ENCODE measurements at regions not wholly inside any gene's neighbourhood (a gene's known extent, or its start where the extent isn't known, plus 50 kb on each side); places are given as distances from the start of the nearest gene placed in this dataset.

GRCh38 chr11:92626624-92627023, 342.8 kb upstream of the MTNR1B start:
- DNase-seq: no peak

GRCh38 chr11:92627615-92628256, 341.7 kb upstream of the MTNR1B start:
- no peak overlapping the region for H3K4me3 Mint-ChIP-seq
- no peaks in the 10 kb centered on the region for H3K27me3 Mint-ChIP-seq
- H3K27ac Mint-ChIP-seq: no peak overlapping the region
- H3K4me1 Mint-ChIP-seq: peaks cover 3% of the 10 kb centered on the region
- DNase-seq: peak; percentile 1
- H3K9me3 Mint-ChIP-seq: no peaks in the 10 kb centered on the region
- no peaks in the 10 kb centered on the region for H3K36me3 Mint-ChIP-seq

More at GRCh38 chr11:92626624-92627023, 342.8 kb upstream of the MTNR1B start:
- Mint-ChIP-seq H3K36me3 (no peaks in the 10 kb centered on the region), H3K4me3 (no peak overlapping the region), H3K27ac (no peak overlapping the region), H3K27me3 (no peaks in the 10 kb centered on the region), H3K4me1 (peaks cover 3% of the 10 kb centered on the region), H3K9me3 (no peaks in the 10 kb centered on the region)

DNA sequence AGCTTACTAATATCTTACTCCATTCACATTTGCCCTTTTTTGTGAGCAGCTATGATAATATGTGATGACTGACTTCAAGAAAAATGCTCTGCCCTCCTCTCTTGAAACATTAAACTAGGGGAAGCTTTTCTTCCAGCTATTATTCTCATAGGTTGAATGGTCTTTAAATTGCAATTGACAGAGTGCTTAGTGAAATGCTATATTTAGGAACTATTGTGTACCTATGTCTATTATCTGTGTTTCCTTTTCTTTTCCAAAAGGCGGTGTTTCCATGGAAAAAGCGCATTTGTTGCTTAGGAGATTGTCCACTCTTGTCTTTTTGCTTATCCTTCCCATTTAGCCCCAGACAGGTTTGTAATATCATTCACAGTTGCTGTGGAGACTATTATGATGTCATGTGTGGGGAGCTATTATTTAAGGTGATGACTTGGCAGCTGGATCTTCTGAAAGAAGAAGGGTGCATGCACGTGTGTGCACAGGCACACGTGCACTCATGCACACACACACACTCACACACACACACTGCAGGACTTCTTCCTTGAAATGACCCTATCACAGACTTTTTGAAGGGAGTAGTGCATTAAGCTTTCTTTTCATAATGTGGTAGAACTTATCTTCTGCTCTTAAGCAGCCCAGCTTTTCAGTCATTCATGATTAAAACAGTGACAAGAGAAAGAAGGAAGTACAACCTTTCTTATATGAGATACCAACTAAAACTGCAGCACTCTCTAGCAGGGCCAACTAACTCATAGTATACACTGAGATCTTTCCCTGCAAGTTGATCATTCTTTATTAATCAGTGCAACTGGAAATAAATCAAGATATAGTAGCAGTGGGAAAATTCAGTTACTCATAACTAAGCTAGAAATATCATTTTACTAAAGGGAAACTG, 340.8 kb upstream of the MTNR1B start:
- Mint-ChIP-seq H3K9me3 (no peaks in the 10 kb centered on the region), H3K27ac (no peak overlapping the region), H3K36me3 (no peaks in the 10 kb centered on the region), H3K27me3 (no peaks in the 10 kb centered on the region), H3K4me3 (no peak overlapping the region), H3K4me1 (peaks cover 3% of the 10 kb centered on the region)
- no peak for DNase-seq

- Mint-ChIP-seq H3K36me3 (no peaks in the 10 kb centered on the region), H3K27ac (no peak overlapping the region), H3K4me1 (peaks cover 3% of the 10 kb centered on the region), H3K27me3 (no peaks in the 10 kb centered on the region), H3K9me3 (no peaks in the 10 kb centered on the region), H3K4me3 (no peak overlapping the region)
- no peak for DNase-seq
Observed at GRCh38 chr11:92632495-92632894, 337.0 kb upstream of the MTNR1B start.

DNA sequence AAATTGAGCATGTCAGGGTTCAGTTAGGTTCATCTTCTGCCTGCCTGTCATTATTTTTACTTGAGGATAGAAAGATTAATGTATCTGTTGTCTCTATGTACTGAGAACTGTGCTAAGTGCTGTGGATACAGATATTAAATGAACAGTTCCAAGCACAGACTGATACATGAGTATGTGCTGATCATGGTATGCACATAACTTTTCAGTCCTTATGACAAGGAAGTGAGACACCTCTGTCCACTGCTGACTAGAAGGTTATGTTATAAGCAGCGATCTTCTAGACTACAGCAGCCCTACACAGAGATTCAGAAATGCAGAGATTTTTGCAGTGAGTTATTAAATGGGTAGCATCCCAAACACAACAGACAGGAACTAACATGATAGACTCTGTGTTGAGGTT, 335.6 kb upstream of the MTNR1B start:
- no peaks in the 10 kb centered on the region for H3K9me3 Mint-ChIP-seq
- H3K4me1 Mint-ChIP-seq: no peaks in the 10 kb centered on the region
- no peak overlapping the region for H3K4me3 Mint-ChIP-seq
- no peak overlapping the region for H3K27ac Mint-ChIP-seq
- H3K27me3 Mint-ChIP-seq: no peaks in the 10 kb centered on the region
- H3K36me3 Mint-ChIP-seq: no peaks in the 10 kb centered on the region
- DNase-seq: no peak

- H3K27me3 Mint-ChIP-seq: no peaks in the 10 kb centered on the region
- DNase-seq: no peak
- H3K27ac Mint-ChIP-seq: no peak overlapping the region
- no peak overlapping the region for H3K4me3 Mint-ChIP-seq
- no peaks in the 10 kb centered on the region for H3K36me3 Mint-ChIP-seq
- H3K4me1 Mint-ChIP-seq: no peaks in the 10 kb centered on the region
- H3K9me3 Mint-ChIP-seq: no peaks in the 10 kb centered on the region
Observed at GRCh38 chr11:92636543-92637188, 332.8 kb upstream of the MTNR1B start.

GRCh38 chr11:92638678-92639077, 330.8 kb upstream of the MTNR1B start:
- no peaks in the 10 kb centered on the region for H3K9me3 Mint-ChIP-seq
- no peaks in the 10 kb centered on the region for H3K27me3 Mint-ChIP-seq
- no peaks in the 10 kb centered on the region for H3K36me3 Mint-ChIP-seq
- H3K4me1 Mint-ChIP-seq: no peaks in the 10 kb centered on the region
- no peak overlapping the region for H3K27ac Mint-ChIP-seq
- H3K4me3 Mint-ChIP-seq: no peak overlapping the region
- DNase-seq: no peak

GRCh38 chr11:92642177-92642931, 327.1 kb upstream of the MTNR1B start:
- no peaks in the 10 kb centered on the region for H3K9me3 Mint-ChIP-seq
- no peaks in the 10 kb centered on the region for H3K36me3 Mint-ChIP-seq
- DNase-seq: no peak
- H3K4me1 Mint-ChIP-seq: no peaks in the 10 kb centered on the region
- no peak overlapping the region for H3K4me3 Mint-ChIP-seq
- no peak overlapping the region for H3K27ac Mint-ChIP-seq
- H3K27me3 Mint-ChIP-seq: peaks cover 3% of the 10 kb centered on the region

DNA sequence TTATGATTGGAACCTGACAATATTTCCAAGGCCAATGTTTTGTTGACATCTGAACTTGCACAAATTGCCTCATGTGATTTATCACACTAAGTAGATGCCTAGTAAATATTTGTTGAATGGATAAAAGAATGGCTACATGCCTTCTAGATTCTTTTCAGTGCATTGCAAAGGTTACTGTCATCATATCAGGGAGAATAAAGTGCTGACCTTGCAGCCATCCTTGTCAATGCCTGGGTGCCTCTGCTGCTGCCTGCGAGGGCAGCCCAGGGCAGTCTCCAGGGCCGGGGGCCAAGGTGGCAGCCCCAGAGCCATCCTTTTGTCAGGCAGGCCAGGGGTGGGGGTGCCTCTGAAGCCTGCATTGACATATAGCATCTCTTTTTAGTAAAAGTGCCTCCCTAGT, 325.6 kb upstream of the MTNR1B start:
- no peaks in the 10 kb centered on the region for H3K9me3 Mint-ChIP-seq
- H3K27me3 Mint-ChIP-seq: peaks cover 3% of the 10 kb centered on the region
- no peak overlapping the region for H3K4me3 Mint-ChIP-seq
- no peak for DNase-seq
- no peak overlapping the region for H3K27ac Mint-ChIP-seq
- H3K36me3 Mint-ChIP-seq: no peaks in the 10 kb centered on the region
- H3K4me1 Mint-ChIP-seq: no peaks in the 10 kb centered on the region

DNA sequence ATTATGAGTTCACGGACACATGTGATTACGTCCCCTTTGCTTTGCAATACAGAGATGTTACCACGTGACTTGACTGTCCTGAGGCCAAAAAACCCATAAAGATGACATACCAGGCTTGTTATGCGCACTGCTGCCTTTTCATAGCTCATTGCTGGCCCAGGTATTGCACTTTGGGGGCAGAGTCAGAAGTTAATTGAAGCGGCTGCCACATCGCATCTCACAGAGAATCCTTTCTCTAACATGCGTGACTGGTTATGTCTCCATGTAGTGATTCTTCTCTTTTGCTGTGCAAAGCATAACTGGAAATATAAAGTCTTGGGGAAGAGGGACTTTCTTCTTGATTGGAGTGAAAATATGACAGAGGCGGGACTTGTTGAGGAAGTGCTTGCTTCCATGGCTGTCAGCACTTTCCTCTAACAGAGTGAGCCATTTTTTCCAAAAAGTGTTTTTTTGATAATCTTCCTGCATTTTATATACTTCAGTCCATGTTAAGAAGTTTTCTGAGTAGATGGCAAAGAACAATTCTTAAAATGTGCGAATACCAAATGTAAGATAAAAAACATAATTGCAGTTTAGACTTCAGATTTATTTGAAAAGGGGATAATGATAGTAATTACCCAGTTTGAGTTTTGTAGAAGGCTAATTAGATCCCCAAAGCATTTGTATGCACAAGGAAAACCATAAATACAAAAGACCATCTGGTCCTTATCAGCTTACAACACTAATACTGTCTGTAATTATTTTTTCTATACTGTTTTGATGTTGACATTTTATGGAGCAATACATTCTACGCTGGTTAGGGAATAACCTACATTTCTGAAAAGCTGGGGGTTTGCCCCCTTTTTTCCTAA, 324.6 kb upstream of the MTNR1B start:
- Mint-ChIP-seq H3K4me1 (no peaks in the 10 kb centered on the region), H3K27me3 (peaks cover 3% of the 10 kb centered on the region), H3K4me3 (no peak overlapping the region), H3K36me3 (no peaks in the 10 kb centered on the region), H3K27ac (no peak overlapping the region), H3K9me3 (no peaks in the 10 kb centered on the region)
- DNase-seq: no peak

- H3K27ac Mint-ChIP-seq: no peak overlapping the region
- no peaks in the 10 kb centered on the region for H3K9me3 Mint-ChIP-seq
- no peak overlapping the region for H3K4me3 Mint-ChIP-seq
- no peaks in the 10 kb centered on the region for H3K27me3 Mint-ChIP-seq
- H3K36me3 Mint-ChIP-seq: no peaks in the 10 kb centered on the region
- no peak for DNase-seq
- no peaks in the 10 kb centered on the region for H3K4me1 Mint-ChIP-seq
Observed at GRCh38 chr11:92651159-92651558, 318.3 kb upstream of the MTNR1B start.

DNA sequence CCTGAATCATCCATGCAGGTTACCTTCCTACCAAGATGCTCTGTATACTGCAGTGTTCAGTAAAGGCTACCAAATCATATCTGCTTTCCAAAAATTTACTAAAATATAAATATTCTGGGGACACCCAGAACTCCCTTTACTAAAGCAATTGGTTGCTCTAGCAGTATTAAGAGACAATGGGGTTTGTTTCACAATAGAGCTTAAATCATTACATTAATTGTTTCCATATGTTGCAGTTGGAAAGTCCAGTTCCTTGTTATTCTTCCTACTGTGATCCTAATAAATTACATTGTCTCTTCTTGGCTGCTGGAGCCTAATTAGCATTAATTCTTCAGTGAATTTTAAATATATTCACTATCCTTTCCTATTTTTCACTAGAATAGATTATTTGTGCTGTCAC, 316.0 kb upstream of the MTNR1B start:
- Mint-ChIP-seq H3K4me1 (no peaks in the 10 kb centered on the region), H3K36me3 (no peaks in the 10 kb centered on the region), H3K4me3 (no peak overlapping the region), H3K27me3 (no peaks in the 10 kb centered on the region), H3K9me3 (no peaks in the 10 kb centered on the region), H3K27ac (no peak overlapping the region)
- DNase-seq: no peak

DNA sequence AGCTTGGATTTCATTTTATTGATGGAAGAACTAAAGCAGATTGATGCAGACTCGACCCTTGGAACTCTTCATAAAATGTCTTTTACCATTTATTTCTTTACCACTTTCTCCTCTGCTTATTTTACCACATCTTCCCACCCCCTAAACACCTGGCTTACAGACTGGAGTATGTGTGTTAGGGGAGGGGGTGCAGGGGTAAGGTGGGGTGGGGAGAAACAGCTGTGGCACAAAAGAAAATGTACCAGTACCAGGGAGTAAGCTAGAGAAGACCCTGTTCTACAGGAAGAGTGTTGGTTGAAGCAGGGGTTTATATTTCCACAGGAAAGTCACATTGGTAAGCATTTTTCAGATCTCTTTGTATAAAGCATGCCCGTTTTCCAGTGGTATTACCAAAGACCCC, 312.7 kb upstream of the MTNR1B start:
- DNase-seq: no peak
- H3K36me3 Mint-ChIP-seq: no peaks in the 10 kb centered on the region
- no peaks in the 10 kb centered on the region for H3K4me1 Mint-ChIP-seq
- no peak overlapping the region for H3K27ac Mint-ChIP-seq
- no peaks in the 10 kb centered on the region for H3K9me3 Mint-ChIP-seq
- H3K4me3 Mint-ChIP-seq: no peak overlapping the region
- H3K27me3 Mint-ChIP-seq: no peaks in the 10 kb centered on the region

DNA sequence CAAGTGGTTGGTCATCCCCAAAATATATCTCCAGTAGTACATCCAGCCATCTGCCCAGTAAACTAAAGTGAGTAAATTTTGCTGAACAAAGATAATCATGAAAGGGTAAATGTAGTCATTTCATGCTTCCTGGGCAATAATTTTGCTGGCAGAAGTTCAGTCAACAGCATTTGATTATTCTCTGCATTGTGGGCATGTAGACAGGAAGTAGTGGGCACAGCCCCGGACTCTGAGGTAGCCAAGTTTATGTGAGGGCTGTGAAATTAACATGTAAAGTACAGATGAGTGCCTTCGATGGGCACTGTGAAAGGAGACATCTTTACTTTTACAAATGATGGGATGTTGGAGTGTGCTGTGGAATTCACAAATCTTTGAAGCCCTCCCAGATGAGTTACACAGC, 312.2 kb upstream of the MTNR1B start:
- Mint-ChIP-seq H3K27me3 (no peaks in the 10 kb centered on the region), H3K4me3 (no peak overlapping the region), H3K27ac (no peak overlapping the region), H3K36me3 (no peaks in the 10 kb centered on the region), H3K4me1 (no peaks in the 10 kb centered on the region), H3K9me3 (no peaks in the 10 kb centered on the region)
- DNase-seq: no peak

Data from activated naive CD8-positive, alpha-beta T cell treated with anti-CD3 and anti-CD28 coated beads for 36 hours (primary cell).